HG03139 (cell line): ENCODE measurements at regions not wholly inside any gene's neighbourhood (a gene's known extent, or its start where the extent isn't known, plus 50 kb on each side); places are given as distances from the start of the nearest gene placed in this dataset.

Experiments
- ATAC-seq: cut with Tn5 transposase; IDR thresholded peaks from one replicate; pipeline ENCODE4 v1.9.1; 2021; ENCODE audit not compliant: unreplicated experiment

- ATAC-seq, result no peak
Observed at GRCh38 chr12:25746131-25746530, 193.0 kb upstream of the LMNTD1 start.

GRCh38 chr12:25752710-25753309, 199.7 kb upstream of the LMNTD1 start:
- ATAC-seq, result no peak

DNA sequence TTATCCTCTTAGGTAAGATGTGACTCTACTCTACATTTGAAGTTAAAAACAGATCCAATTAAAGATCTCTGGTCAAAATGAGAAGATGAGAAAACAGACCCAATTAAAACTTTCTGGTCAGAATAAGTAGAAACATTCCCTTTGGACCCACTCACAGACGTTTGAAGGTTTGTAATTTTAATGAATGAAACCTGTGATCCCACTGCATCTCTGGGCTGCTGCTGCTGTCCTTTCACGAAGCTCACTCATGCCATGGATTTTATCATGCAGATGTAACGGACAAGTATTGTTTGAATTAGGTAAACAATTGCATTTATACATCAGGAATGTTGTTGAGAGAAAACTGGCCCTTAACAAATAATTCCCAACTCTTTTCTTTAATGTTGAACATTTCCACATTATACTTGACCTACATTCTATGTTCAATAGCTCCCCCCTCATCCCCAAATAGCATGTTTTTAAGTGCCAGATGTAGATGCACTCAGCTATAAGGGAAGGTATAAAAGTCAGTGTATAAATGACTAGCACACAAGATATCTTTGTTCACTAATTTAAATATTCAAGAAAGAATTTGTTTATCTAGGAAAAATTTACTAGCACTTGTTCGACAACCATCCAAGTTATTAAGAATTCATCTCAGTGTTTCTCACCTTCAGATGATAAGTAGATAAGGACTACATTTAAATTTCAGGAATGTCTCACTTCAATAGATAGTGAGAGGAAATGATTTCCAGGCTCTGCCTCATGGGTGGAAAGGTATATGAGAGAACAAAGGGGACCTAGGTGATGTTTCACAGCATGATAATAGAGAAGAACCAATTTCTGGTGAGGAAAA, 202.3 kb upstream of the LMNTD1 start:
- no peak for ATAC-seq

GRCh38 chr12:25755971-25756260, 202.6 kb upstream of the RASSF8 start:
- no peak for ATAC-seq

- no peak for ATAC-seq
Observed at GRCh38 chr12:25757037-25757665, 201.3 kb upstream of the RASSF8 start.

GRCh38 chr12:25759752-25760151, 198.7 kb upstream of the RASSF8 start:
- ATAC-seq, result no peak

DNA sequence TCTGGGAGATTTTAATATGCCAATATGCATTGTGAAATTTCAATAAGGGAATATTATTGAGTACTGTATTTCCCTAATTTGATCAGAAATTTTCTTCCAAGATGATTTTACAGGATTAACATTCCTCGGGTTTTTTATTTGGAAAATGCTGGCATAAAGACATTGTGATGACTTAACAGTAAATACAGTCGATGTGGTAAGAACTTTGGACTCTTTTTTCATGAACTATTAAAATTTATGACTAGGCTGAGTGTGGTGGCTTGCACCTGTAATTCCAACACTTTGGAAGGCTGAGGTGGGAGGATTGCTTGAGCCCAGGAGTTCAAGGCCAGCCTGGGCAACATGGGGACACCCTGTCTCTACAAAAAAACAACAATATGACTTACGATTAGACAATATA, 197.1 kb upstream of the RASSF8 start:
- no peak for ATAC-seq

DNA sequence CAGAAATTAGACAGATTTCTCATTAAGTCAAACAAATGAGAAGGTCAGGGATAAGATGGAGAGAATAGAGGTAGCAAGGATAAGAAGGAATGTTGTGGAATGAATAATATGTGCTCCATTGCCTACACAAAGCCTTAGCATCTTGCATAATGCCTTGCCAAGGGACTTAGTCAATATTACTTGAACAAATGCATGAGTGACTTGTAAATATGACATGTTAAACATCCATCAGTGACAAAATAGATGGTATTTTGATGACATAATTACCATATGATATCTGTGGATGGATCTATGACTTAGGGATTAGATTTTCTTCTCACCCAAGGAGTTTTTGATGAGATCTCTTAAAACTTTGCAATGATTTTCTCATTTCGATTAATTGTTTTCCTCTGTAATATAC, 194.1 kb upstream of the RASSF8 start:
- ATAC-seq, result no peak

DNA sequence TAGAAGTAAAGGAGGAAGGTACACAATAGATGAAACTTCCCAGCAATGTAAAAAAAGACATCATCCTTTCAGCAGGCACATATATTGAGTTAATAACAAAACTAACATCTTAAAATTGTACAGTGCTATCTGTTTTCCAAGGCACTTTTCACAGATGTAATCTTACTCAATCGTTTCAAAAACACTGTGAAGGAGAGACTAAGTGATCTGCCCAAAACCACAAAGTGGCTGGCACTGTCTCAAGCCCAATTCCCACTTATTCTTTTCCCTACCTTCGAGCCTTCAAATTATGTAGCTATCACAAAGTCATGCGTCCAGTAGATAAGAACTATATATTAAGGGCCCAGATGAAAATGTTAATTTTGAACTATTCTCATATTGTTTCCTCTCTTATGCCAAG, 193.6 kb upstream of the RASSF8 start:
- no peak for ATAC-seq

GRCh38 chr12:25767606-25768005, 190.9 kb upstream of the RASSF8 start:
- no peak for ATAC-seq

- ATAC-seq, result no peak
Observed at GRCh38 chr12:25768151-25768550, 190.3 kb upstream of the RASSF8 start.

DNA sequence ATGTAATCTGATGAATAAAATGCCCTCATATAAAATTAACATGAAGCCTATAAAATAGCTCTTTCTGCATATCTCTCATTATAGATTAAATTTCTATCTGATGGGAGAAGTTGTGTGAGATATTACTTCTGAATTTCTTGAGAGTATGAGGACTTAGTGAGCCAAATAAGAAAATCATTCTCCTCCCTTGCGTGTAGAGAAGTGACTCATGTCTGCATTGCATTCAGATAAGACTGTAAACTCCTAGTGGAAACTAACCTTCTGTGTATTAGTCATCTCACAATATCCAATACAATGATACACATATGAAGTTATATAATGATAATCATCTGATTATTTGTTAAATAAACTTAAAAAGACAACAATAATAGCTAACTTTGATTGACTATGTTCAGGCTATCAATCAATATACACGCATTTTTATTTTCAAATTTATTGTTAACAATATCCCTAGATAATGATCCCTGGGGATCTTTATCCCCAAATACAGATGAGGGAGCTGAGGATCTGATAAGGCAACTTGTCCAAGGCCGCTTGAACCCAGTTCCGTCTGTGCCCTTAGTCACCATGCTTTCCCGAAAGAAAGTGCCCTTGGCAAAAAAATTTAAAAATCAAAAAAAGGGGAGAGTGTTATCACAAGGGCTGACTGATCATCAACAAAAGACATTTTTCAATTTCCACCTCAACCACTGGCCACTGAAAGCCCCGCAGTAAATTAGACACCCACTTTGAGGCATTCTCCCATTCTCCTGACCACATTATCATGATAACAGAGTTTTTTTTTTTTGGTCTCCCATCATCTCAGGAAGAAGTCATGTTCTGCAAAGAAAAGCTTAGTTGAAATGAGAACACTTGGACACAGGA, 189.2 kb upstream of the RASSF8 start:
- no peak for ATAC-seq

DNA sequence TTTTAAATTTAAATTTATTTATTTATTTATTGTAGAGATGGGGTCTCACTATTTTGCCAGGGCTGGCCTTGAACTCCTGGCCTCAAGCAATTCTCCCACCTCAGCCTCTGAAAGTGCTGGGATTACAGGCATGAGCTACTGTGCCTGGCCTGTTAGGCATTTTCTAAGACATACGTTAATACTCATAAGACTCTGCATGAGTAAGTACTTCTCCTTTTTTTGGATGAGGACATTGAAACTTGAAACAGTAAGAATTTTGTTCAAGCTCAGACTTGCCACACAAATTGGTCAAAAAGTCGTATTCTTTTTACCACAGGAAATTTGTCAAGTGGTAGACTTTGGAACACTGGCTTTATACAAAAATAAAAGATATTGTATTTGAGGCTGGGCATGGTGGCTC, 187.4 kb upstream of the RASSF8 start:
- ATAC-seq, result no peak

GRCh38 chr12:25771476-25771875, 187.0 kb upstream of the RASSF8 start:
- no peak for ATAC-seq

DNA sequence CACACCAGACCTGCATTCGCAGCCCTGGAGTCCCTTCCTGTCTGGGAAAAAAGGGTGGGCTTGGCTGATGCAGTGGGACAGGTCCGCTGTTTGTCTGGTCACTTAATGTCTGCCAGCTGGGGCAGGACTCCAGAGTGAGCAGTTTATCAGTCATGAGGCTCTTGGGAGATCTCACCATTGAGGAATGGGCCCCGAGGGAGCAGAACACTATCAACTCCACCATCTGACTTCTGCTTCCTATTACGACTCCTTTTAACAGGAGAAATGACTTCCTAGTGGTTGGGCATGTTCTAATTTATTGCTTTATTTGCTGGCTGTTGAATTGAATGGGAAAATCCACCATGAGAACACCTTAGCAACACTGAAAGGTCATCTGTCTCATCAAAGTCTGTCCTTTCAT, 182.5 kb upstream of the RASSF8 start:
- no peak for ATAC-seq

DNA sequence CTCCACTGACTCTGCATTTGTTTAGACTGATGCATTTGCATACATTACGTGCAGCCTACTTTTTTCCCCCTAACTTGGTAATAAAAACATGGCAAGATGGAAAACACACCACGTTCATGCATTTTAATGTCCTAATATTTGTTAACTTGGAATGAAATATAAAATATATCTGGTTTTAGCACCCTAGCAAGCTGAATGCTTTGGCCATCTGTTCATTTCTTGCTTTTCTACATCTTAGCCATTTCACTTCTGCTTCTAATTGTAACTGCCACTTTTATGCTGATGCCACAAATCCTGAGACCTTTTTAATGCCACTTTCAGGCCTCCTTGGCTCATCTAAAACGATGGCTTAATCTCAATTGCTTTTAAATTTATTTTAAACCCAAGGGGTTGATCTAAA, 177.7 kb upstream of the RASSF8 start:
- ATAC-seq, result no peak

DNA sequence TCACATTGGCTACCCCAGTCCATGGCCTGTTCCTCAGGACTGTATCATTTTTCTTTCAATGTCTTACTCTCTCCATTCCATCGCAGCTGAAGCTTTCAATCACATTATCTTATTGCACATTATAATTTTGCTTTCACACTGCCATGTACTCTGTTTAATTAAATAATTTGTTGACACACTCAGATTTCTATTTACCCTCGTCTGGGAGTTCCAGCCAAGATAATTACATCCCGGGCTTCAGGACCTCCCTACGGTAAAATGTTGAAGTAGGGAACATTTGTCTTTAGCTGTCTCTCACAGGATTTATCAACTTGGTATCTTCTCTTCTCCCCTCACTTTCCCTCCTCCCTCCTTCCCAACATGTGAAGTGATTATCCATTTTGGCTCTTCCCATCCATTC, 177.2 kb upstream of the RASSF8 start:
- no peak for ATAC-seq

- ATAC-seq, result no peak
Observed at GRCh38 chr12:25783566-25783965, 174.9 kb upstream of the RASSF8 start.

- ATAC-seq, result no peak
Observed at GRCh38 chr12:25784669-25785068, 173.8 kb upstream of the RASSF8 start.

DNA sequence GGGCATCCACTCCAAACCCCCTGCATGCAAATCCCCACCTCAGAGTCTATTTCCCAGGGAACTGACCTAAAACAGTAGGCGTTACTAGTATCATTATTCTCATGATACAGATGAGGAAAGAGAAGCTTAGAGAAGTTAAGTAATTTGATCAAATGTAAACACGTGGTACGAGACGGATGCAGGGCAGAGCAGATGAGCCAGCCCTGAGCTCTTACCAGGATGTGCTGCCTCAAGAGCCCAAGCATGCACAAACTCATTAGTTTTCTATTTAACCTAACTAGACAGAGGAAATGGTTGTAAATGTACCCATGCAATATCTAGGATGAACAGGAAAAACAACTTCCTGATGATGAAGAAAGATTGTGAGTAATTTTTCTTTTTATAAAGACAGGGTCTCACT, 173.3 kb upstream of the RASSF8 start:
- no peak for ATAC-seq

GRCh38 chr12:25787701-25788100, 170.8 kb upstream of the RASSF8 start:
- ATAC-seq, result no peak
